ENCODE measurements at regions not wholly inside any gene's neighbourhood (a gene's known extent, or its start where the extent isn't known, plus 50 kb on each side); places are given as distances from the start of the nearest gene placed in this dataset.

DNA sequence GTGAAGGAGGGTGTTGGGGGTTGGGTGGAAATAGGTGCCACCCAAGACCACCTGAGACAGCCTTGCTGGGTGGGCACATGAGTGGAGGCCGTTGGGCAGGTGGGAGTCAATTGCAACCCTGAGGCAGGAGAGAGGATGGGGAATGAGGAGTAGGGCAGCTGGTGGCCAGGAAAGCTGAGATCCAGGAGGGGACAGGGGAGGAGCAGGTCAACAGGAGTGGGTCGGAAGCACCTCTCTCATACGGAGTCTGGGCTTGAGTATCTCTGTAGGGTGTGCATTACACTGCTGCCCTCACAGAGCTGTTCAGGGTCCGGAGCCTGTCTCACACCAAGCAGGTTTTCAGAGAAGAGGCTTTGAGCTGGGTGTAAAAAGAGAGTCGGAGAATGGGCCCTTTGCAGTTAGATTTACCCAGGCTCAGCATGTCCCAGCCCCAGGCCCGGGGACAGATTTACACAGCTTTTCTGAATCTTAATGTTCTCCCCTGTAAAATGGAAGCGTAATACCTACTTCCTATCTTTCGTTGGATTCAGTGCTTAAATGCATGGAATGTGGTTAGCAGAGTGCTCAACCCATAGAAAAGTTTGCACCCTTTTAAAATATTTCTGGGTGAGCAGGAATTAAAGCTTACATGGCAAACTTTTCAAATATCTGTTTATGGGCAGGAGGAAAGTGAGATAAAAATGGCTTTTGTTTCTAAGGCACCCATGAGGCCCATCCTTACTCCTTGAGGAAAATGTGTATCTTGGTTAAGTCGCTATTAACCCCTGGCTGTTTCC lies 144.0 kb upstream of the MYCN start:
- no peak for DNase-seq

DNA sequence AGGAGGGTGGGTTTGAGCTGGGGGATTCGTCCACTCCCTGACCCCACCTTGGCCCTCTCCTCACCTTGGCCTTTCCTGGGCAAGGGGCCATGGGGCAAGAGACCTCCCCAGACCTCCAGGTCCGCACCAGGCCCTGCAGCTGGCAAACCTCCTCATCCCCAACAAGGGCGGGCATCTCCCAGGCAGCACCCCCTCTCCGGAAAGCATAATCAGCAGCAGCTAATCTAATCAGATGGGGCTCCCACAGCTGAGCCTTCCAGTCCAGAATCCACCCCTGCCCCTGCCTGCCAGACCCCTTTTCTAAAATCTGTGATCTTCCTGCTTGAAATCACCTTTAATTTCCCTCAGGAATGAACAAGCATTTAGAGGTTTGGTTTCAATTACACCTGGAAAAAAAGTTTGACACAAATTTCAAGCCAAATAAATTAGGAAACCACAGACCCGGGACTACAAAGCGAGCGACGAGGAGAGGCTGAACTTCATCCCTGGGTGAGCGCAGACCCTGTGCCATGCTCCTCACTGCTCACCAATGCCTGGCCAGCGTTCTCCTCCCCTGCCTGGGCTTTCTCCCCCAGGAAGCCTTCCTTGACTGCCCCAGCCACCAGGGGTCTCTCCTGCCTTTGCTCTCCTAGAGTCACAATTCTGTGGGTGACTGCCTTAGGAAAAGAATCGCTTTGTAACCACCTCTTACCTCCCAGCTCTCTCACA lies 143.0 kb upstream of the MYCN start:
- no peak for DNase-seq

DNA sequence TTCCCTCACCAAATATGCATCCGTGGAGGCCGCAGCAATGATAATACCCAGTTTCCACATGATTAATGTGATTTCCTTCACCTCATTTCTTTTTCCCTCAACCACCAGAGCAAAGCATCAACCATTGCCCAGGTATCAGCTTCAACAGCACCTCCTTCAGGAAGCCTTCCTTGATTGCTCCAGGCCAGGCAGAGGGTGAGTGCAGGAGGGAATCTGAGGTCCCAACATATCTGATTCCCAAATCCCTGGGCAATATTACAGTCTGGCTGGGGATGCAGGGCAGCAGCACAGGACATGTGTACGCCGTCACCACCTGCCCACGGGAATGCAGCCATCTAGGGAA lies 142.4 kb upstream of the MYCN start:
- DNase-seq = no peak

DNA sequence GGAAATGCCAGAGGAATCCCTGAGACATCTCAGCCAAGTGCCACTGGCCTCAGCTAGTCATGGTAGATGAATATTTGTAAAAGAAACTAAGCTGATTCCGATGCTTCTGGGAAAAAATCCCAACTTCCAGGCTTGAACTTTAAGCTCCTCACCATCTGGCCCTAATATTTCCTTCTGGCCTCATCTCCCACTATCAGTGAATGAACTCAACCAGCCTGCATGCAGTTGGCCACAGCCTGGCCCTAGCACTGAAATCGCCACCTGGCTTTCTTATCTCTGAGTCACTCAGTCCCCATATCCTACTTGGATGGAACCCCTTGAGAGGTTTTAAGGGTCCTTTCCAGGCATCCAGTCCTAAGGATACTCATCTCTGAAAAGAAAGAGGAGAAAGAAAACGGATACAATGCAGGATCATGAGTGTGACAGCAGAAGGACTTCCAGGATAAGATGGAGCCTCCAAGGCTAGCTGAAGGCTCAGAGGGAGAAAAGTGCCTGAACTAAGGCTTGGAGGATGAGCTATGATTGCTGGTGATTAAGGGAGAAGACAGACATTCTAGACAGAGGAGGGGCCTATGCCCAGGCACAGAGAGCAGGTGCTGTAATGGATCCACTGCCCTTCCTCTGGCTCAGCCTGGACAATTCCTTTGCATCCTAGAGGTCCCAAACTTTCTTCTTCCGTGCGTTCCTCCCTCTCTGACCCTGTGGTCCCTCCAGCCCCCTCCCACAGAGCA lies 141.5 kb upstream of the MYCN start:
- no peak for DNase-seq

DNA sequence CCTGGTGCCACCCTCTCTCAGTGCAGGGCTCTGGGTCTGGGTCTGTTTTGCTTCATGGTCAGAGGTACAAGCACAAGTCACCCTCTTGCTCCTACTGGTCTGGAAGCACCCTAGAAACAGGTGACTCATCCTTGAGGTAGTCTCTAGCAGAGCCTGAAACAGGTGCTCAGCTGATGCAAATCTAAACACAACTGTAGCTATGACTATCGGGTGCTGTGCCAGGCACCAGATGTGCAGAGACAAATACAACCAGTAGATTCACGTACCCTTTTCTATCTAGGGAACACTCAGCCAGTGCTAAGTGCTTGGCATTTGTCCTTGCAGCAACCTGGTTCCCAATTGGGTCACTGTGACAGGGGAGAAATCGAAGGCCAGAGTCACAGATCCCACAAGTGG lies 140.9 kb upstream of the MYCN start:
- no peak for DNase-seq

DNA sequence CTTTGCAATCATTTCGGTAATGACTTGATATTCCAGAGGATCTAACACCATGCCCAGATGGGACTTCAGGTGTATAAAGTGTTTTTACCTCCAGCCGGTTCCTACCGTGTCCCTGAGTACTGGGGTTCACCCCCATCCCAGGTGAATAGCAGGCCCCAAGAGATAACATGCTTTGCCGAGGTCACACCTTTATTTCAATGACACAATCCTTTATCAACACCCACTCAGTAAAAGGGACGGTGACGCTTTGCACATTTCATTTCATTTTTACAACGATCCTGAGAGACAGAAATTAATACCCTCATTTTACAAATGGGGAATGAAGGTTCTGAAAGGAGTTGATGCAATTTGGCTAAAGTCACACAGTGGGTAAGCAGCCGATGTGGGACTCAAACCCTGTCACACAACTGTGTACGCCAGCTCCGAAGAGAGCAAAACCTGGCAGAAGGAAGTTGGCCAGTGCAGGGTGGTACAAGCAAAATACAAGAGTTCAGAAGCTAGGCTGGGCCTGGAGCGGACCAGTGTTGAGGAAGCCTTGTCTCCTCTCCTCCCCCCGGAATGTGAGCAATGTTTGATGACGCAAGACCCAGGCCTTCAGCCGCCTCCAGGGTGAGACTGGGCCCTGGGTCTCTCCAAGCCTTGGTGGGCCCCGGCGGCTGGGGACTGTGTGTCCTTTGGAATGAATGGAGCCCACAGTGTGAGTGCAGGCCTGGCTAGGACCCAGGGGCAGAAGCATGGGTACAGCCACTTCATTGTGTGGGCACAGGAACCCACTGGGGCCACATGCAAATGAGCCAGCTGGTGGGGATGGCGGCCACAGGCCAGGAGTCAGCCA lies 139.6 kb upstream of the MYCN start:
- peak; percentile 6 for DNase-seq

DNA sequence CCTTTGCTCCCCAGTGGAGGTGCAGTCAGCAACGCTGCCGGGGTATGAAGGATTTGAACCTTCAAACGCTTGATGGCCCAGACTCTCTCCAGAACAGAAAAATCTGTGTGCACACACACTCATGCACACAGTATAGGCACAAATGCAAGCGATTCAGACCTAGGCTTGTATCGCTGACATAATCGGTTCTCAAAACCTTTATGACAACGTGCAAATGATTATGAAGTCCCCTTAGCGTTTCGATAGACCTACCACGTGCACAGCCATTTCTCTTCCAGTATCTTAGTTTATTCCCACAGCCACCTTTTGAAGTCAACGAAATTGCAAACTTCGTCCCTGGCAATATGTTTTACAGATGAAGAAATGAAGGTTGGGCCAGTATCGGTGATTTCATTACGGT lies 138.9 kb upstream of the MYCN start:
- no peak for DNase-seq

DNA sequence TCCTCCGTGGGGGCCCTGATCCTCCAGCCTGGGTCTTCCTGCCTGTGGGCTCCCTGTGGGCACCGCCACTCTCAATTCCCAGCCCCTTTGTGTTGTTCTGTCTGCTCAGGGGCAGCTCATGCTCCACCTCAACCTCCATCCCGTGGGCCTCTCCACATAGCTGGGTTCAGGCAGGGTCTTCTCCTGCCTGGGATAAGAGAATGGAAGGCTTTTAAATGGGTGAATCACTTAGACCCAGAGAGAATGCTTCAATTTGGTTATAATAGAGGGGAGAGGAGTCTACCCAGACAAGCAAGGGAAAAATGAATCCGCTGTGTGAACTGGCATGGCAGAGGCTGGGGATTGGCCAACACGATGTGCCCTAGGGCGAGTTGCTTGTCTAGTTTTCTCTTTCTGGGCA lies 138.4 kb upstream of the MYCN start:
- no peak for DNase-seq

DNA sequence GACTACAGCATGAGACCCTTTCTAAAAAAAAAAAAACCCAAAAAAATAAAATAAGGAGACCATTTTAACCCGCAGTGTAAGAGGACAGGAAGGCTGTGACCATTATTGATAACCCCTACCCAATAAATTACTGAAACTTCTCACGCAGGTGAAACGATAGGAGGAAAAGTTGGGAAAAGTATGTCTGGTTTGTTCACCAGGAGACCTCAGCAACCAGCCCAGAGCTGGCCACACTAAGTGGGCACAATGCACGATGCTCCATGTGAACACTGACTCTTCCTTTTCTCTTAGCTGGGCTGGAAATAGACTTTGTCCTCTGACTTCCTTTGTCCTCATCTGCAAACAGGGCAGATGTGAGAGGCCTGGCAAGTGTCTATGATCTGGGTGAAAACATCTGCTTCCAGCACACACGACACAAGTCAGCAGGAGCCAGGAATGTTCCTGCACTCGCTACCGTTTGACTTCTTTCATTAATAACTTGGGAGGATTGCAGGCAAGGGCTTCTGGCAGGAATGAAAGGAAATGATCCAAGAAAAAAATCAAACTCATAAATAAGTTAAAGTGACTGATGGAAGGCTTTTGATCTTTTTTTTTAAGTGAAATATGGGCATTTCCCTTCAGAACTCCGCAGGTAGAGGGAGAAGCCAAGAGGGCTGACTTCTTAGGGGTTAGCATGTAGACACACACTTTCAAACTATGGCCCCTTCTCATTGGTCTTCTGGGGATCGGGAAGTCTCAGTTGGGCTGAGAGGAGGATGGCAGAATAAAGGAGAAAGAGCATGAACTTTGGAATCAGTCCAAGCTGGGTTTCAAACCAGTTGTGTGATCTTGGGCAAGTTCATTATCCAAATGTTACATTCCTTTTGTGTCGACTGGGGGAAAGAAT lies 137.4 kb upstream of the MYCN start:
- DNase-seq = no peak

DNA sequence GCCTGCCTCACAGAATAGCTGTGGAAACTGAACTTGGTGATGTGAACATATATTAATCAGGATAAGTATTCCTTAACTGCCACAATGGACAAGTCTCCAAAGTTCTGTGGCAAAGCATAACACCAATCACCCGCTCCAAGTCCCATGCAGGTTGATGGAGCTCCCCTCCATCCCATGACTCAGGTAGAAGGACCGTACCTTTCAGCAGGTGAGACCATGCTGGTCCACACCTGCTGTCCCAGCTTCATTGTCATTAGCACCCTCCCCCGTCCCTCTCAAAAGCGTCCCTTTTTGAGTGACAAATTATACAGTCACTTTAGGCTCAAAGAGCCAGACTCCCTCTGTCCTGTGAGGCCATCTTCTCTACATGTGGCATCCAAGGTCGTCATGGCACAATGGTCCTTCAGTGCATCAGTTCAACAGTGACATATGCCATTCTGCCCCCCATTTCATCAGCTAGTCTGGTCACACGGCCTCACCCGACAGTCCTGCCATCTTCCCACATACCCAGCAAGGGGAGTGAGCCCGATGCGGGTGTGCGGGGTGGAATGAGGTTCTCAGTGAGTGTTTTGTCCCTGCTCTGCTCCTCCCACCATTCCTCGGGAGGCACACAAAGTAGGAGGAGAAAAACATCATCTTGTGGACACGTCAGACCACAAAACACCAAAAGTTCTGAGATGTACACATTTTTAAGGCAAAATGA lies 136.7 kb upstream of the MYCN start:
- DNase-seq = no peak

DNA sequence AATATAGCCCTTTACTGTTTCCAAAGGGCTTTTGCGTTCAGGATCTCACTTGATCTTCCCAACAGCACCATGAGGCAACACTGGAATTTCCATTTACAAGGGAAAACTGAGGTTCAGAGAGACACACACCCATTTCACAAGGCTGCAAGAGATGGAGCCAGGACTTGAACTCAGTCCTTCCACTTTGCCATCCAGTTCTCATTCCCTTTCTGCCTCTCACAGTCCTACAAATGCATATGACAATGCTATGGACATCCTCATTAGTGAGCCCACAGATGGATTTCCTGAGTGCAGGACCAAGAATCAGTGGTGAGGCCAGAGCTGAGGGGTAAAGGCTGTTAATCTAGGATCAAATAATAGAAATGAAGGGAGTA lies 136.1 kb upstream of the MYCN start:
- DNase-seq = no peak

DNA sequence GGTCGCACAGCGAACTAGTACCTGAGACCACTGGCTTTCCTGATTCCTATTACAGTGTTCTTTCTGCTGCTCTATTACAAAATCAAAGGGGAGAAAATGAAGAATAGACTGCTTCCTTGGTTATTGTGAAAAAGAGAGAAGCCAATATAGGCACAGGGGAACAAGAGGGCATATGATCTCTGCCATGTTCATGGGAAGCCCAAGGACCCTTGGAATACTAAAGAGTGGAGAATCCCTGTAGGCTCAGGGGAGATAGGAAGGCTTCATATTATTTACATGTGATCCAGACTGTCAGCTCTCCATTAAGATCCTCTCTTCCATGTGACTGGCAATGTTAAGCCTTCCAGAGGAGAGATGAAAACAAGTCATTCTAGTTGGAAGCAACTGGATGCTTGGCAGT lies 135.7 kb upstream of the MYCN start:
- no peak for DNase-seq

DNA sequence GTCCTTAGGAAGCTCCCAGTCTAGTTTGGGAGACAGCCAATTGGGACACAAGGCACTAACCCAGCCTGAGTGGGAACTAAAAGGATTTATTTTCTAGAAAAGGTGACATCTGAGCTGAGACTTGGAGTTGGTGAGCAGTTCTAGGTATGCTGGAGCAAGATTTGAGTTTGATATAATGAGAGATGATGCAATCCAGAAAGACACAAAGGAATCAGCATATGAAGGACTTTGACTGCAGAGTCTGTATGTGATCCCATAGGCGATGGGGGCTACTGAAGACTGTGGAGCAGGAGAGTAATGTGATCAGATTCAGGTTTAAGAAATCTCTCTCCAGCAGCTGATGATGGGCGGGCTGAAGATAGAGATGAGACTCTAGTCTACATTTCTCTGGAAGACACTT lies 135.1 kb upstream of the MYCN start:
- DNase-seq = no peak

DNA sequence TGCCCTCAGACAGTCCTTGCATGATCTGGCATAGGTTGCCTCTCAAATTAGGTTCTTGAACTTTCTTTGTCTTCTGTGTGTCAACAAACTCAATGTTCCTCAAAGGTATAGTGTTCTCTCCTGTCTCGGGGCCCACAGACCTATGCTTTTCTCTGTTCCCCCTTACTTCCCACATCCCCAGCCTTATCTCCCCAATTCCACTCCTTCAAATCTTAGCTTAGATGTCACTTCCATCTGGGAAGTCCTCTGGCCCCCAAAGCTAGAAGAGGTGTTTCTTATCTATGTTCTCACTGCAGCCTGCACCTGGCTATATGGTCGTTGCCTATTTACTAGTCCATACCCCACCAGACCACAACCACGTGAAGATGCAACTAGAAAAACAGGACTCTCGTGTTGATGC lies 134.6 kb upstream of the MYCN start:
- DNase-seq = no peak

DNA sequence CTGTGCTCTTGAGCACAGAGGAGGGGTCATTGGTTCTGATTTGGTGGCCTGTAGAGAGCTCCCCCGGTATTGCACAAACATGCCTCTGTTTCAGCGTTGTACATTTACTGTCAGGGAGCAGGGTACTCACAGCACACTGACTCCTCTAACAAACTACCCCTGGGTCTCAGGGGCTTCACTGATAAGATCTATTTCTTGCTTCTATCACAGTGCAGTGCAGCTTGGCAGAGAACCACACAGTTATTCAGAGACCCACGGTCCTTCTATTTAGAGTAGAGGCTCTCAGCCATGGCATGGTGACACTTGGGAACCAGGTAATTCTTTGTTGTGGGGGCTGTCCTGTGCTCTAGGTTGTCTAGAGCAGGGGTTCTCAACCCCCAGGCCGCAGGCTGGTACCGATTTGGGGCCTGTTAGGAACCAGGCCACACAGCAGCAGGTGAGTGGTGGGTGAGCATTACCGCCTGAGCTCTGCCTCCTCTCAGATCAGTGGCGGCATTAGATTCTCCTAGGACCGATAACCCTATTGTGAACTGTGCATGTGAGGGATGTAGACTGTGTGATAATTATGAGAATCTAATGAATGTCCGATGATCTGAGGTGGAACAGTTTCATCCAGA lies 133.4 kb upstream of the MYCN start:
- DNase-seq = no peak

DNA sequence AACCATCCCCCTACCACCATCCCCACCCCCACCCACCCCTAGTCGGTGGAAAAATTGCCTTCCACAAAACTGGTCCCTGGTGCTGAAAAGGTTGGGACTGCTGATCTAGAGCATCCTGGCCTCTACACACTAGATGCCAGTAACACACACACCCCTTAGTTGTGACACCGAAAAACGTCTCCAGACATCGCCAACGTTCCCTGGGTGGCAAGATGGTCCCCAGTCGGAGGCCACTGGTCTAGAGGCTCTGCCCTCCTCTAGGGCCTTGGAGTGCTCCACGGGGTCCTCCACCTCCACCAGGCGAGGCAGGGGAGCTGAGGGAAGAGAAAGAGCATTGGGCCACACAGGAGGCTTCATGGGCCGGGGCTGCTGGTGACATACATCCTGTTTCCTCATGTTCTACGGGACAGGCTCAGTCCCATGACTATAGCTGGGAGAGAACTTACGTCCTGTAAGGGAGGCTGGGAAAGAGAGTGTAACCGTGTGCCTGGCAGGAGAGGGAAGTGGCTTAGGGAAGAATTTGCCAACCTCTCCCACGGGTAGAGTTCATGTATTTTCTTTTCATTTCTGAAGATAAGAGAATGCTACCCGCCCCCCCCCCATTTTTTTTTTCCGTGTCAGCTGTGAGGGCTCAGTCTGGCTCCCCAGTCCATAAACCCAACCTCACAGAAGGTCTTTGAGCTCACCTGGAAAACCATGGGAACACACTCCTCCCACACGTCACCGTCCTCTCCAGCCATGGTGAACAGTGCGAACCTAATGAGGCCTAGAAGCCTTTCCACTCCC lies 132.7 kb upstream of the MYCN start:
- DNase-seq = no peak

DNA sequence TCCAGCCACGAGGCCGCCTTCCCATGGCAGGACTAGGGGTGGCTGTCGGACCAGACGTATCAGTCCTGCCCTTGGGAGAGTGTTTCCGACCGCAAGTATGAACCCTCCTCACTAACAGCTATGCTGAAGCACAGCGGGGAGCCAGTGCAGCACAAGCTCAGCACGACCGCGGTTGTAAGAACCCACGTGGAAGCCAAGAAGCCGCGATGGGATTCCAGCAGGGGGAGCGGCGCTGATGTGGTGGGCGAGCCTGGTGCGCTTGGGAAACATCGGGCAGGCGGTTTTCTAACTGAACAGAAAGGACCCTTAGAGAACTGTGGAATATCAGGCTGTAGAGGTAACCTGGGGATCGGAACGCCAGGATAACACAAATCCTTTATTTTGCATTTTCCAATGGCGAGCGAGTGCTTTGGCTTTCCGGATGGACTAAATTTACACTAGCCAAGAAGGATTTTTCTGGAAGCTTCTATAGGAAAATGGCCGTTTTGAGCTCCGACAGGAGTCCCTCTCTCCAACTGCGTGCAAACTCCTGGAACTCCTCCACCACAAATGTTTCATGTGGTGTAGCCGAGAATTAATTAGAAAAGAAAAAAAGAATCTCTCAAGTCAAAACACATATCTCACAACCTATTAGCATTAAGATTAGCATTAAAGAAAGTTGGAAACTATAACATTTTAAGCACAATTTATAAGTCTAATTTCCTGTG lies 132.0 kb upstream of the MYCN start:
- DNase-seq = peak; percentile 58

DNA sequence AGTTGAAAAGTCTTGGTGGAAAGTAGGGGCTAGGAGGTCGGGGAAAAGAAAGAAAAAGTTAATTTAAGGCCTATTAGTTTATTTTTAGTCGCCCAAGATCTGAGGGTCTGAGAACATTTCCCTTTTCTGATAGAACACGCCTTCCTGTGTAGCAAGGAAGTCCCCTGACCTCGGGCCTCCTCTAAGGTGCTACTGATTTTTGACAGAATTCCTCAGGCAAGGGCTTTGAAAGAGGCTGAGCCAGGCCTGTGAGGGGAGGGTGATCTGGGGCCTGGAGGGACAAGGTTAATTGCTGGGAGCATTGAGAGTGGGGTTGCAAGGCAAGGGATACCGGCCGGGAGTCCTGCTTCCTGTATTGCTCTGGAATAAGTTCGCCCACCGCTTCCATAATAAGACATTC lies 131.4 kb upstream of the MYCN start:
- no peak for DNase-seq

DNA sequence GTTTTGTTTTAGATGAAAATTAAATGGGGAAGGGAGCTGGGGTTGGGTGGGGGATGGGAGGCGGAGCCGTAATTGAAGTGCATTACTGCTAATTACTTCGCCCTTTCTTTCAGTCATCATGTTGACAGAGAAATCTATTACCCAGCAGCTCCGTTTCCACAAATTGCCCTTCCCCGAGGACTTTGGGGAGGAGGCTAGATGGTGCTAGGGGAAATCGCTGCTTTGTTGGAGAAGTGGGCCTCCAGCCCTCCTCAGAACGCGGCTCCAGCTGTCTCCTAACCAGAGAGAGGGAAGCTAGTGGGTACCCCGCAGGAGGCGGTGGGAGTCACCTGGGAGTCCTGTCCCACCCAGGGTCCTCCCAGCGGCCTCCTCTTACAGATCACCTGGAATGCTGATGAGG lies 130.9 kb upstream of the MYCN start:
- no peak for DNase-seq

Data from fibroblast of skin of scalp (primary cell).